ENCODE measurements at regions not wholly inside any gene's neighbourhood (a gene's known extent, or its start where the extent isn't known, plus 50 kb on each side); places are given as distances from the start of the nearest gene placed in this dataset.

DNA sequence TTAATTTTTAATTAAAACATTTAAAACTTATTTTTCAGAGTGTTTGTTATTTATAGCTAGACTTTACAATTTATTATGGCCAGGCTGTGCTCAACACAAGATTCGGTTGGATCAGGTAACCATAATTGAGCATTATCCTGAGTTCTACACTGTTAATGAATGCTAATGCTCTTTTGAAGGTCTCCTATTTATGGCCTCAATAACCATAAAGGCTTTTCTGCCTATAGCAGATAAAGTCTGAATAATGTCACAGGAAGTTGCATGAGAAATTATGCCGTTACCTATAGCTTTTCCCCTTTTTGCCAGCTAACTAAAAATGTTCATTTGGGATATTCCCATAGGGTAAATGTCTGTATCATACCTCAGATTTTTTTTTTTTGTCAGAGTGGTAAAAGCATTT is 269.4 kb upstream of the E2F7 start:
- TF ChIP-seq CTCF (tag by site-specific recombination; IDR thresholded peaks at IDR 0.05): no peak
- no peak for TF ChIP-seq ZSCAN5A (tag by site-specific recombination; IDR thresholded peaks at IDR 0.05)
- TF ChIP-seq REST (tag by site-specific recombination; IDR thresholded peaks at IDR 0.05): no peak
- TF ChIP-seq MYNN (tag by site-specific recombination; IDR thresholded peaks at IDR 0.05; ENCODE audit: borderline replicate concordance): no peak
- TF ChIP-seq PRDM2 (tag by site-specific recombination; IDR thresholded peaks at IDR 0.05; ENCODE audit: borderline replicate concordance): no peak
- TF ChIP-seq ZBTB7A (tag by site-specific recombination; IDR thresholded peaks at IDR 0.05; ENCODE audit: low read depth): no peak

Measured in HEK293 (cell line).